Activated naive CD8-positive, alpha-beta T cell treated with anti-CD3 and anti-CD28 coated beads, Interleukin-2, amount 50 U/mL, for 16 hours (primary cell): ENCODE measurements at regions not wholly inside any gene's neighbourhood (a gene's known extent, or its start where the extent isn't known, plus 50 kb on each side); places are given as distances from the start of the nearest gene placed in this dataset.

ENCODE experiments used
- DNase-seq: peaks from one replicate; pipeline ENCODE4 v3.0.0-alpha.2; 2020; ENCODE audit warnings: low read depth, low spot score

GRCh38 chr13:76750126-76750525 is 136.1 kb downstream of the KCTD12 start:
- no peak for DNase-seq

DNA sequence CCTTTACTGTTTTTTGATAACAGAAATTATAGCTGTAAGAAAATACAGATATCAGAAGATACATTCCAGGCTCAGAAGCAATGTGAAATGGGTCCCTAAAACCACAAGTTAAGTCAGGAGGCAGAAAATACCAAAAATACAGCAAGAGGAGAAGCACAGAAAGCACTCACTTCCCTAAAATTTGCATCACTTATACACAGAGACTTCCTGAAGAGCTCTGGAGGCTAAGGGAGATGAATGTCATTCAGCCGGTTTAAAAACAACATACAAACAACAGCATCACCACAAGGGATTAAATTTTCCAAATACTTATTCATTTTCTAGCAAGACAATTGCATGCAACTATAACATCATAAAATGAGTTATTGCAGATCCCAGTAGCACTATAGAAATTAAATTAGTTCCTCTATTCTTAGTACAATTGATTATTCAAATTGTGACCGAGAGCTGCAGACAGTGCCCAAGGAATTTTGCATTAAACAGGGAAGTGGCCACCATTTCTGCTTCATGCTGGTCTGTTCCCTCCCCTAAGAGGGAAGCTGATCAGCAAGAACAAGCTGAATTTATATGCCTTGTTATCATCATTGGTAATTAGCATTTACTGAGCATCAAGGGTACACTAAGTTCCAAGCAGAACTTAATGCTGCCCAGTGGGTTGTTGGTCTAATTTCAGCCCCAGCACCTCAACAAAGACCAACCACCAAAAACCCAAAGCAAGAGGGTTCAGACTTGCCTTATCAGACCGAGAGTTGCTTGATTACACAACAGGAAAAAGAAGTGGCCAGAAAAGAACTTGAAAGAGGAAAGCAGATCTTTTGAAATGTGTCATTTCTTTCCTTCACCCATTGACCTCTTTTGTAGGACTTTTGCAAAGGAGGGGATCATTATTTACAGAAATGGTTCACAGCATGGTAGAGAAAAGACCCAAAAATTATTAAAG is 140.7 kb downstream of the KCTD12 start:
- DNase-seq, result no peak

DNA sequence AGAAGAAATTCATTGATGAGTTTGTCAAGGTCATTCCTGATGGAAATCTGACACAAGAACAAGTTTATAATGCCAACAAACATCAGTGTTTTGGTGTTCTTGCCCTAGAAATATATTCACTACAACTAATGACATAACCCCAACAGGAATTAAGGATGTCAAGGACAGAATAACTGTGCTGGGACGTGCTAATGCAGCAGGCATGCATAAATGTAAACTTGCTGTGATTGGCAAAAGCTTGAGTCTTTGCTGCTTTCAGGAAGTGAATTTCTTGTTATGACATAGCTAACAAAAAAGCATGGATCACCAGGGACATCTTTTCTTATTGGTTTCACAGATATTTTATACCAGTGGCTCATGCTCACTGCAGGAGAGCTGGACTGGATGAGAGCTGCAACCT is 144.6 kb downstream of the KCTD12 start:
- DNase-seq, result no peak

DNA sequence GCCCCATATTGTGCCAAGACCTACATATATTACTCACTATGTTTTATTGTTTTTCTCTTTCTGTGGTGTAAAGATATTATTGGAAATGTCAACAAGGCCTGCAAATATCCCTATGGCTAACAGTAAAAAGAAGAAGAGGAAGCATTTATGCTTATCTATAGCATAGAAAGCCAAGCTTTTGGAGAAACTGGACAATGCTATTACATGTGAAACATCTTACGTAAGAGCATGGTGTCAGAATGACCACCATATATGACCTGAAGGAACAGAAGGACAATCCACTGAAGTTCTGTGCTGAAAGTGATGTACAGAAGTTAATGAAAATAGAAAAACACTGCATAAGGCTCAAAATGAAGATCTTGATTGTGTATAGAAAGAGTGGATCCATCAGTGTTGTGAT is 145.2 kb downstream of the KCTD12 start:
- no peak for DNase-seq

GRCh38 chr13:76738616-76739015 is 147.6 kb downstream of the KCTD12 start:
- DNase-seq, result no peak

GRCh38 chr13:76737526-76737925 is 148.7 kb downstream of the KCTD12 start:
- DNase-seq, result no peak

DNA sequence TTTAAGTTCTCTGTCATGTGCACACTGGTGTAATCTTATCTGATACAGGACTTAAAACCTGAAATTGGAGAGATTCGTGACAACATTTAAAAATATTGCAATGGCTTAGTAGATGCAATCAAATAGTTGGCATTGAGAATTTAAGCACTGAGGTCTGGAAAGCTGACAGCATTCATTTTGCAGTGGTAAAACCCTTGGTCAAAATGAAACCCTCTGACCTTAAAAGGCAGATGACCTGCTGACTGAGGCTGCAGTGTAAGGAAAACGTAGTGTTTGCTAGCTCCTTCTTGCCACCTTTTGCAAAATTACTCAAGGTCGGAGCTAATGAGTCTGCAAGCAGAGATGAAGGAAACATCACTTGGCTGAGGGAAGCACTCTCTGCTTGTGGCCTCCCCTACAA is 150.6 kb downstream of the KCTD12 start:
- no peak for DNase-seq

DNA sequence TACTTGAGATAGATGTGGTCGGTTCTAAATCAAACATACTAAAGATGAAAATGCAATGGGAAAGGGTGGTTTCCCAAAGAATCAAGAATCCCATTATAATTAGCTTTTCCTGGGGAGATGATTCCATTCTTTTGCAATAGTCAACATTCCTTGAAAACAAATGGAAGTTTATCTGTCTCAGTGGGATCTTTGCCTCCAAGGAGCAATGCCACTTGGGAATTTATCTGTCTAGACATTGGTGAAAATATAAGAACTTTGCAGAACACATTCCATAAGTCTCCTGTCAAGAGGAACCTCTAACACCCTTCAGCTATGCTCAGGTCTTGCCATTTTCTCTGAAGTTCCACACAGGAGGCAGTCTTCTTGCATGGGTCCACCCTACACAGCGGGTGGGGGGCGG is 152.5 kb downstream of the KCTD12 start:
- DNase-seq, result no peak

GRCh38 chr13:76732367-76732766 is 153.8 kb downstream of the KCTD12 start:
- no peak for DNase-seq

- DNase-seq, result no peak
These were observed 156.0 kb downstream of the KCTD12 start for GRCh38 chr13:76730220-76730619.

DNA sequence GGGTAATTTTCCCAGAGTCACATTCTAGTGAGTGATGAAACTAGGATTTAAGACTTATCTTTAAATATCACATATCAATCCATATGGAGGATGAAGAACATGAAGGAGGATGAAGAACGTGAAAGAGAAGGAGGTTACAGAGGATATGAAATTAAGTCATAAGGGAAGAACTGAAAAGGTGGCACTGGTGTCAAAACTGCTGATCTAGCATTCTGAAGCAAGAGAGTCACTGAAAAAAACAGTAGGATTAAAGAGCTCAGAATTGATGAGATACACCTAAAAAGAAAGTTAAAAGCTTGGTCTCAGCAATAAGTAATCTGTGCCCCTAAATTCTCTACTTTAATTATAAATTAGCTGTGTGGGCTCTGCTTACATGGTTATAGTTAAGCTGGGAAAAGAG is 156.5 kb downstream of the KCTD12 start:
- DNase-seq, result no peak

GRCh38 chr13:76725896-76726295 is 160.3 kb downstream of the KCTD12 start:
- no peak for DNase-seq

GRCh38 chr13:76725211-76725610 is 161.0 kb downstream of the KCTD12 start:
- DNase-seq, result no peak

- no peak for DNase-seq
These were observed 161.8 kb downstream of the KCTD12 start for GRCh38 chr13:76724421-76724820.

DNA sequence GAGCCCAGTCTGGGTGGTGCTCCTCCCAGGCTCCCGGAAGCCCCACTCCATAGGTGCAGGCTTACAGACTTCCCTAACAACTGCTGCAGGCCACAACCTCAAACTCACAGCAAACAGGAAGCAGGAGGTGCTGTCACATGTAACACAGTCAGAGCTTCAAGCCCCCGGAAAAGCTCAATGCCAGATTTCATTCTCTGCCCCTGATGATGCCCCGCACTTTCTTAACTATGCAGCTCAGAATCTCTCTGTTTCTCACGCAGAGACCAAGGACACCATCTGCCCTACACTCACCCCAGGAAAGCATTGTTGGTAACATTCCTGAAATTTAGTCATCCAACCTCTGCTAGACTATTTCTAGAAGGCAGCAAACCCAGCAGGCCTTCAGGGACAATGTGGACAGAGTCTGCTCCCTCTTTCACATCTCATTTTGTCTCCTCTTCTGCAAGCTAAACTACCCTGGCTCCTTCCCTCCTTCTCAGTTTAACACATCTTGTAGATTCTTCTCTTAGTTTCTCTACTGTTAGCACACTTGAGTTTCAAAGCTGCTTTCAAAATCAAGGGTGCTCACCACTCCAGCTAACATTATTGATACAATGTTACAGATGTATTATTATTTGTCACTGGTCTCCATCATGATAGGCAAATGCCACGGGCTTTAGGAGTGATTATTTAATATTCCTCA is 162.5 kb downstream of the KCTD12 start:
- DNase-seq, result no peak

- DNase-seq, result no peak
These were observed 163.4 kb downstream of the KCTD12 start for GRCh38 chr13:76722782-76723181.

DNA sequence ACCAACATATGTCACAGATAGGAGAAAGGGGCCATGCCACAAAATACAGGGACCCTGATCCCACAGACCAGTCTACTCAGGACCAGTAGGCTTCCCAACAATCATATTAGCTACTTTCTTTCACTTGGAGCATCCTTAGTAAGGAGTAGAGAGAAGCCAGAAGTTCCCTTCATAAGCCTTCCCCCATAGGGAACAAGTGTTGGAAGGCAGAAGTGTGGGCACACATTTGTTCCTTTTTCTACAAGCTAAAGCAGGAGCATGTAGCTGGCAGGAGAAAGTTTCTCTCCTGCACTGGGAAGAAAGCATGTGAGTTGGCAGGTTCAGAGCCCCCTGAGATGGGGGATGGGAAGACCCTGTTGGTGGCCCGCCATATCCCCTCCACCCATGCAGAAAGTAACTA is 165.4 kb downstream of the KCTD12 start:
- DNase-seq, result no peak

DNA sequence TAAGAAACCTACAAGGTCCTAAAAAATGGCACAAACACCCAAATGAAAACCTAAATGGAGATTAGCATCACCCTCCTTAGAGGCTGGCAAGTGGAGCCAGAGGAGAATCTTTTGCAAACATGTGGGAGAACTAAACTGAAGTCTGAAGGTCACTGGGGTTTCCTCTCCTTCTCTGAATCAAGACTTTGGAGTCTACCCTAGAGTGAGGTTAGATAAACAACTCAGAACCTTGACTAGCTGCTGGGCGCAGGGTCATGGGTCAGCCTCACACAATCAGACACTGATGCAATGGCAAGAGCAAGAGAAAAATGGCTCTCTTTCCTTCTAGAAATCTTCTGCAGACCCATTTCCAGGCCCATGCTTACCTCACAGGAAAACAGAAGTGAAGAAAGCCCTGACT is 165.8 kb downstream of the KCTD12 start:
- no peak for DNase-seq

- DNase-seq, result no peak
These were observed 166.2 kb downstream of the KCTD12 start for GRCh38 chr13:76719955-76720354.

GRCh38 chr13:76717092-76717491 is 169.1 kb downstream of the KCTD12 start:
- no peak for DNase-seq

DNA sequence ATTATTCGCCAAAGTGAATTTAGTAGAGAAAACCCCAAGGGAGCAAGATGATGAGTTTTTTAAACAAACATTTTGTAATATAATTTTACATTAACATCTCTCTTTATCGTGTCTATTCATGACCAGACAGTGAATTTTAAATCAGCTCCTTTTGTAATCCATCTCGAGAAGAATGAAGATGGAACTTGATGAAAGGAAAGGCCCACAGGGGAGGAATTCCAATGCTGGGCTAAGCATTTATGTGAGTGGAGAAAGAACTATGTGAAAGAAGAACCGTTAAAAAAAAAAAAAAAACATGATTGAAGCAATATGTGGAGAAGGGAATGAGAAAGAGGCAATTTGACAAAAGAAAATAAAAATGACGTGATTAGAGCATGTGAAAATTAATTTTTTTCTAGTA is 170.6 kb downstream of the KCTD12 start:
- DNase-seq, result no peak

GRCh38 chr13:76715075-76715474 is 171.1 kb downstream of the KCTD12 start:
- no peak for DNase-seq

- no peak for DNase-seq
These were observed 172.9 kb downstream of the KCTD12 start for GRCh38 chr13:76713280-76713679.
